WTC11 (cell line): ENCODE measurements at regions not wholly inside any gene's neighbourhood (a gene's known extent, or its start where the extent isn't known, plus 50 kb on each side); places are given as distances from the start of the nearest gene placed in this dataset.

ENCODE experiments used
- ATAC-seq: fragments of 200-7000 bp; cut with Tn5 transposase; 2 replicates; pipeline ENCODE4 v1.10.0; 2021; ENCODE audit warnings: mild to moderate bottlenecking, moderate library complexity
- CTCF ChIA-PET: fragments of 300-600 bp; sonication (Branson Sonifier 250); formaldehyde crosslinking; loops from one replicate; lab custom pipeline; 2021; ENCODE audit warnings: antibody characterized with exemption; lab: Charles Lee
- POLR2A ChIA-PET: fragments of 350-600 bp; sonication (Branson Sonifier 250); formaldehyde crosslinking; loops from one replicate; lab custom pipeline; 2021; ENCODE audit warnings: antibody characterized with exemption; lab: Charles Lee
- DNase-seq: peaks from one replicate; pipeline ENCODE4 v3.0.0; 2021; ENCODE audit warnings: low spot score
- H3K27ac Mint-ChIP-seq: 2 replicates; pipeline ENCODE4 v1.8.0; 2021; ENCODE audit warnings: mixed read lengths
- H3K27me3 Mint-ChIP-seq: 2 replicates; pipeline ENCODE4 v1.8.0; 2021; ENCODE audit warnings: low read depth, mild to moderate bottlenecking, moderate library complexity, mixed read lengths
- H3K36me3 Mint-ChIP-seq: 2 replicates; pipeline ENCODE4 v1.8.0; 2021; ENCODE audit warnings: mixed read lengths
- H3K4me1 Mint-ChIP-seq: 2 replicates; pipeline ENCODE4 v1.8.0; 2022; ENCODE audit warnings: mixed read lengths
- H3K4me3 Mint-ChIP-seq: 2 replicates; pipeline ENCODE4 v1.8.0; 2021; ENCODE audit warnings: mild to moderate bottlenecking, moderate library complexity, mixed read lengths
- H3K9me3 Mint-ChIP-seq: 2 replicates; pipeline ENCODE4 v1.8.0; 2021; ENCODE audit warnings: mixed read lengths
- CBFB ChIP-seq: sonication (generic); formaldehyde crosslinking; IDR thresholded peaks from 2 replicates; pipeline ENCODE4 v1.8.1; 2022; ENCODE audit warnings: mild to moderate bottlenecking, low read depth, missing genetic modification reagents
- KAT7 ChIP-seq: sonication (generic); formaldehyde crosslinking; IDR thresholded peaks from 2 replicates; pipeline ENCODE4 v1.8.1; 2023; ENCODE audit warnings: missing genetic modification reagents, mild to moderate bottlenecking, borderline replicate concordance
- MYBL2 ChIP-seq: sonication (generic); formaldehyde crosslinking; IDR thresholded peaks from 2 replicates; pipeline ENCODE4 v1.8.1; 2023; ENCODE audit warnings: mild to moderate bottlenecking, moderate library complexity, missing genetic modification reagents
- RORB ChIP-seq: fragments of 250-450 bp; sonication (Bioruptor Pico); IDR thresholded peaks from 2 replicates; pipeline ENCODE4 v1.9.0; 2021; ENCODE audit warnings: mild to moderate bottlenecking
- TCF7 ChIP-seq: sonication (generic); formaldehyde crosslinking; IDR thresholded peaks from 2 replicates; pipeline ENCODE4 v1.8.0; 2022; ENCODE audit warnings: mild to moderate bottlenecking, low read depth, missing genetic modification reagents, moderate library complexity
- TEAD4 ChIP-seq: sonication (generic); formaldehyde crosslinking; IDR thresholded peaks from 2 replicates; pipeline ENCODE4 v1.8.0; 2022; ENCODE audit warnings: mild to moderate bottlenecking, missing genetic modification reagents
- ZNF416 ChIP-seq: fragments of 250-450 bp; sonication (Bioruptor Pico); IDR thresholded peaks from 2 replicates; pipeline ENCODE4 v1.9.0; 2021; ENCODE audit warnings: mild to moderate bottlenecking, inconsistent platforms
- TF ChIP-seq, protein P1 (sequence below): sonication (generic); formaldehyde crosslinking; IDR thresholded peaks from 2 replicates; pipeline ENCODE4 v1.8.0; 2023; ENCODE audit warnings: missing genetic modification reagents, mild to moderate bottlenecking, borderline replicate concordance
- TF ChIP-seq, protein P2 (sequence below): sonication (generic); formaldehyde crosslinking; IDR thresholded peaks from 2 replicates; pipeline ENCODE4 v1.8.1; 2022; ENCODE audit warnings: mild to moderate bottlenecking, missing genetic modification reagents, moderate library complexity, borderline replicate concordance
- TF ChIP-seq, protein P3 (sequence below): fragments of 250-450 bp; sonication (Bioruptor Pico); IDR thresholded peaks from 2 replicates; pipeline ENCODE4 v1.9.0; 2021; ENCODE audit warnings: mild to moderate bottlenecking, borderline replicate concordance
- TF ChIP-seq, protein P4 (sequence below): sonication (generic); formaldehyde crosslinking; IDR thresholded peaks from 2 replicates; pipeline ENCODE4 v1.8.0; 2023; ENCODE audit warnings: missing genetic modification reagents
- TF ChIP-seq, protein P5 (sequence below): sonication (generic); formaldehyde crosslinking; IDR thresholded peaks from 2 replicates; pipeline ENCODE4 v1.8.1; 2022; ENCODE audit warnings: mild to moderate bottlenecking, moderate library complexity, missing genetic modification reagents
- TF ChIP-seq, protein P6 (sequence below): fragments of 250-450 bp; sonication (Bioruptor Pico); IDR thresholded peaks from 2 replicates; pipeline ENCODE4 v1.9.0; 2021; ENCODE audit warnings: mild to moderate bottlenecking
- TF ChIP-seq, protein P7 (sequence below): fragments of 250-450 bp; sonication (Bioruptor Pico); IDR thresholded peaks from 2 replicates; pipeline ENCODE4 v2.1.2; 2022; ENCODE audit warnings: mild to moderate bottlenecking, moderate library complexity
- TF ChIP-seq, protein P8 (sequence below): sonication (generic); formaldehyde crosslinking; IDR thresholded peaks from 2 replicates; pipeline ENCODE4 v1.8.0; 2022; ENCODE audit warnings: mild to moderate bottlenecking, missing genetic modification reagents
- TF ChIP-seq, protein P9 (sequence below): sonication (generic); formaldehyde crosslinking; IDR thresholded peaks from 2 replicates; pipeline ENCODE4 v1.8.1; 2023; ENCODE audit warnings: mild to moderate bottlenecking, missing genetic modification reagents, moderate library complexity

DNA sequence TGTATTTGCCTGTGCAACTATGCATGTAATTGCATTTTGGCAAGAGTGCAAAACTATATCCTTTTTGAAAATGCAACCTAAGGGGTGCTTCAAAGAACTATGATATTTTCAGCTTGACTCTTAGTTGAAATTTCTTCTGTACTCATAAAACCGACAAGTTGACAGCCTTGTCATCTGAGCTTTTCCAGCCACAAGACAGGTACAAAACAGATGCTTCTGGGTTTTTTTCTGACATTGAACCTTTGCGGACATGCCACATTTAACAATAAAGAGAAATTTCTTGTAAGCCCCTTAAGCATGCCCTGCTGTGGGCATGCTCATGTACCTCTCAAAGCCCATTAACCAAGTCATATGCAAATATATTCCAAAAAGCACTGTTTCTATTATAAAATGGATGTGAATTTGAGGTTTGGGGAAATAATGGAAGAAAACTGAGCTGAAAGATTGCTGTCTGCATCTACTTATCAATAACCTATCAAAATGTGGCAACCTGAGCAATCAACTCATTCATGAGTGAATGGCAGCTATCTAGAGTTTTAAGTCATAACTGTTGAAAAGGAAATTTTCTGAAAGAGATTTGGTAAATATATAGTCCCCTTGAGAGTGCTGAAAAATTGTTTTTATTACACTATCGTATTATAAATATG, 1117.0 kb upstream of the LRRTM3 start (continued):
- TF ChIP-seq, protein P1, sequence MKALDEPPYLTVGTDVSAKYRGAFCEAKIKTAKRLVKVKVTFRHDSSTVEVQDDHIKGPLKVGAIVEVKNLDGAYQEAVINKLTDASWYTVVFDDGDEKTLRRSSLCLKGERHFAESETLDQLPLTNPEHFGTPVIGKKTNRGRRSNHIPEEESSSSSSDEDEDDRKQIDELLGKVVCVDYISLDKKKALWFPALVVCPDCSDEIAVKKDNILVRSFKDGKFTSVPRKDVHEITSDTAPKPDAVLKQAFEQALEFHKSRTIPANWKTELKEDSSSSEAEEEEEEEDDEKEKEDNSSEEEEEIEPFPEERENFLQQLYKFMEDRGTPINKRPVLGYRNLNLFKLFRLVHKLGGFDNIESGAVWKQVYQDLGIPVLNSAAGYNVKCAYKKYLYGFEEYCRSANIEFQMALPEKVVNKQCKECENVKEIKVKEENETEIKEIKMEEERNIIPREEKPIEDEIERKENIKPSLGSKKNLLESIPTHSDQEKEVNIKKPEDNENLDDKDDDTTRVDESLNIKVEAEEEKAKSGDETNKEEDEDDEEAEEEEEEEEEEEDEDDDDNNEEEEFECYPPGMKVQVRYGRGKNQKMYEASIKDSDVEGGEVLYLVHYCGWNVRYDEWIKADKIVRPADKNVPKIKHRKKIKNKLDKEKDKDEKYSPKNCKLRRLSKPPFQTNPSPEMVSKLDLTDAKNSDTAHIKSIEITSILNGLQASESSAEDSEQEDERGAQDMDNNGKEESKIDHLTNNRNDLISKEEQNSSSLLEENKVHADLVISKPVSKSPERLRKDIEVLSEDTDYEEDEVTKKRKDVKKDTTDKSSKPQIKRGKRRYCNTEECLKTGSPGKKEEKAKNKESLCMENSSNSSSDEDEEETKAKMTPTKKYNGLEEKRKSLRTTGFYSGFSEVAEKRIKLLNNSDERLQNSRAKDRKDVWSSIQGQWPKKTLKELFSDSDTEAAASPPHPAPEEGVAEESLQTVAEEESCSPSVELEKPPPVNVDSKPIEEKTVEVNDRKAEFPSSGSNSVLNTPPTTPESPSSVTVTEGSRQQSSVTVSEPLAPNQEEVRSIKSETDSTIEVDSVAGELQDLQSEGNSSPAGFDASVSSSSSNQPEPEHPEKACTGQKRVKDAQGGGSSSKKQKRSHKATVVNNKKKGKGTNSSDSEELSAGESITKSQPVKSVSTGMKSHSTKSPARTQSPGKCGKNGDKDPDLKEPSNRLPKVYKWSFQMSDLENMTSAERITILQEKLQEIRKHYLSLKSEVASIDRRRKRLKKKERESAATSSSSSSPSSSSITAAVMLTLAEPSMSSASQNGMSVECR (CRISPR knock-in tag), result no peak
- TF ChIP-seq, protein P2, sequence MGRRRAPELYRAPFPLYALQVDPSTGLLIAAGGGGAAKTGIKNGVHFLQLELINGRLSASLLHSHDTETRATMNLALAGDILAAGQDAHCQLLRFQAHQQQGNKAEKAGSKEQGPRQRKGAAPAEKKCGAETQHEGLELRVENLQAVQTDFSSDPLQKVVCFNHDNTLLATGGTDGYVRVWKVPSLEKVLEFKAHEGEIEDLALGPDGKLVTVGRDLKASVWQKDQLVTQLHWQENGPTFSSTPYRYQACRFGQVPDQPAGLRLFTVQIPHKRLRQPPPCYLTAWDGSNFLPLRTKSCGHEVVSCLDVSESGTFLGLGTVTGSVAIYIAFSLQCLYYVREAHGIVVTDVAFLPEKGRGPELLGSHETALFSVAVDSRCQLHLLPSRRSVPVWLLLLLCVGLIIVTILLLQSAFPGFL (CRISPR knock-in tag), result no peak
- TF ChIP-seq, protein P3, sequence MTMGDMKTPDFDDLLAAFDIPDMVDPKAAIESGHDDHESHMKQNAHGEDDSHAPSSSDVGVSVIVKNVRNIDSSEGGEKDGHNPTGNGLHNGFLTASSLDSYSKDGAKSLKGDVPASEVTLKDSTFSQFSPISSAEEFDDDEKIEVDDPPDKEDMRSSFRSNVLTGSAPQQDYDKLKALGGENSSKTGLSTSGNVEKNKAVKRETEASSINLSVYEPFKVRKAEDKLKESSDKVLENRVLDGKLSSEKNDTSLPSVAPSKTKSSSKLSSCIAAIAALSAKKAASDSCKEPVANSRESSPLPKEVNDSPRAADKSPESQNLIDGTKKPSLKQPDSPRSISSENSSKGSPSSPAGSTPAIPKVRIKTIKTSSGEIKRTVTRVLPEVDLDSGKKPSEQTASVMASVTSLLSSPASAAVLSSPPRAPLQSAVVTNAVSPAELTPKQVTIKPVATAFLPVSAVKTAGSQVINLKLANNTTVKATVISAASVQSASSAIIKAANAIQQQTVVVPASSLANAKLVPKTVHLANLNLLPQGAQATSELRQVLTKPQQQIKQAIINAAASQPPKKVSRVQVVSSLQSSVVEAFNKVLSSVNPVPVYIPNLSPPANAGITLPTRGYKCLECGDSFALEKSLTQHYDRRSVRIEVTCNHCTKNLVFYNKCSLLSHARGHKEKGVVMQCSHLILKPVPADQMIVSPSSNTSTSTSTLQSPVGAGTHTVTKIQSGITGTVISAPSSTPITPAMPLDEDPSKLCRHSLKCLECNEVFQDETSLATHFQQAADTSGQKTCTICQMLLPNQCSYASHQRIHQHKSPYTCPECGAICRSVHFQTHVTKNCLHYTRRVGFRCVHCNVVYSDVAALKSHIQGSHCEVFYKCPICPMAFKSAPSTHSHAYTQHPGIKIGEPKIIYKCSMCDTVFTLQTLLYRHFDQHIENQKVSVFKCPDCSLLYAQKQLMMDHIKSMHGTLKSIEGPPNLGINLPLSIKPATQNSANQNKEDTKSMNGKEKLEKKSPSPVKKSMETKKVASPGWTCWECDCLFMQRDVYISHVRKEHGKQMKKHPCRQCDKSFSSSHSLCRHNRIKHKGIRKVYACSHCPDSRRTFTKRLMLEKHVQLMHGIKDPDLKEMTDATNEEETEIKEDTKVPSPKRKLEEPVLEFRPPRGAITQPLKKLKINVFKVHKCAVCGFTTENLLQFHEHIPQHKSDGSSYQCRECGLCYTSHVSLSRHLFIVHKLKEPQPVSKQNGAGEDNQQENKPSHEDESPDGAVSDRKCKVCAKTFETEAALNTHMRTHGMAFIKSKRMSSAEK, result no peak
- TF ChIP-seq, protein P4, sequence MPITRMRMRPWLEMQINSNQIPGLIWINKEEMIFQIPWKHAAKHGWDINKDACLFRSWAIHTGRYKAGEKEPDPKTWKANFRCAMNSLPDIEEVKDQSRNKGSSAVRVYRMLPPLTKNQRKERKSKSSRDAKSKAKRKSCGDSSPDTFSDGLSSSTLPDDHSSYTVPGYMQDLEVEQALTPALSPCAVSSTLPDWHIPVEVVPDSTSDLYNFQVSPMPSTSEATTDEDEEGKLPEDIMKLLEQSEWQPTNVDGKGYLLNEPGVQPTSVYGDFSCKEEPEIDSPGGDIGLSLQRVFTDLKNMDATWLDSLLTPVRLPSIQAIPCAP (CRISPR knock-in tag), result no peak
- TF ChIP-seq TEAD4 (CRISPR knock-in tag) (no peak), ZNF416 (CRISPR knock-in tag) (no peak)
- TF ChIP-seq, protein P5, sequence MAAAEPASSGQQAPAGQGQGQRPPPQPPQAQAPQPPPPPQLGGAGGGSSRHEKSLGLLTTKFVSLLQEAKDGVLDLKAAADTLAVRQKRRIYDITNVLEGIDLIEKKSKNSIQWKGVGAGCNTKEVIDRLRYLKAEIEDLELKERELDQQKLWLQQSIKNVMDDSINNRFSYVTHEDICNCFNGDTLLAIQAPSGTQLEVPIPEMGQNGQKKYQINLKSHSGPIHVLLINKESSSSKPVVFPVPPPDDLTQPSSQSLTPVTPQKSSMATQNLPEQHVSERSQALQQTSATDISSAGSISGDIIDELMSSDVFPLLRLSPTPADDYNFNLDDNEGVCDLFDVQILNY (CRISPR knock-in tag), result no peak
- TF ChIP-seq, protein P6, sequence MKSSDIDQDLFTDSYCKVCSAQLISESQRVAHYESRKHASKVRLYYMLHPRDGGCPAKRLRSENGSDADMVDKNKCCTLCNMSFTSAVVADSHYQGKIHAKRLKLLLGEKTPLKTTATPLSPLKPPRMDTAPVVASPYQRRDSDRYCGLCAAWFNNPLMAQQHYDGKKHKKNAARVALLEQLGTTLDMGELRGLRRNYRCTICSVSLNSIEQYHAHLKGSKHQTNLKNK, result no peak

DNA sequence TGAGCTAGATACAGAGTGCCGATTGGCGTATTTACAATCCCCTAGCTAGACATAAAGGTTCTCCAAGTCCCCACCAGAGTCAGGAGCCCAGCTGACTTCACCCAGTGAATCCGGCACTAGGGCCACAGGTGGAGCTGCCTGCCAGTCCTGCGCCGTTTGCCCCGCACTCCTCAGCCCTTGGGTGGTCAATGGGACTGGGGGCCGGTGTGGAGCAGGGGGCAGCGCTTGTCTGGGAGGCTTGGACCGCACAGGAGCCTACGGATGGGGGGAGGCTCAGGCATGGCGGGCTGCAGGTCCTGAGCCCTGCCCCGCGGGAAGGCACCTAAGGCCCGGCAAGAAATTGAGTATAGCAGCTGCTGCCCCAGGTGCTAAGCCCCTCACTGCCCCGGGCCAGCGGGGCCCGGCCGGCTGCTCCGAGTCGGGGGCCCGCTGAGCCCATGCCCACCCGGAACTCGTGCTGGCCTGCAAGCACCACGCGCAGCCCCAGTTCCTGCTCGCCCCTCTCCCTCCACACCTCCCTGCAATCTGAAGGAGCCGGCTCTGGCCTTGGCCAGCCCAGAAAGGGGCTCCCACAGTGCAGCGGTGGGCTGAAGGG, 1113.8 kb upstream of the LRRTM3 start:
- CTCF ChIA-PET, result no interaction called here
- Mint-ChIP-seq H3K27ac (no peak overlapping the region), H3K4me3 (no peak overlapping the region), H3K9me3 (peaks cover 15% of the 10 kb centered on the region), H3K27me3 (no peaks in the 10 kb centered on the region), H3K4me1 (peaks cover 16% of the 10 kb centered on the region), H3K36me3 (peaks cover 6% of the 10 kb centered on the region)
- ATAC-seq (no peak), DNase-seq (no peak)
- POLR2A ChIA-PET, result no interaction called here
- TF ChIP-seq, protein P5 (CRISPR knock-in tag), result no peak
- TF ChIP-seq RORB (CRISPR knock-in tag) (no peak), TCF7 (no peak), MYBL2 (CRISPR knock-in tag) (no peak), CBFB (CRISPR knock-in tag) (no peak), KAT7 (CRISPR knock-in tag) (no peak)
- TF ChIP-seq, protein P7, sequence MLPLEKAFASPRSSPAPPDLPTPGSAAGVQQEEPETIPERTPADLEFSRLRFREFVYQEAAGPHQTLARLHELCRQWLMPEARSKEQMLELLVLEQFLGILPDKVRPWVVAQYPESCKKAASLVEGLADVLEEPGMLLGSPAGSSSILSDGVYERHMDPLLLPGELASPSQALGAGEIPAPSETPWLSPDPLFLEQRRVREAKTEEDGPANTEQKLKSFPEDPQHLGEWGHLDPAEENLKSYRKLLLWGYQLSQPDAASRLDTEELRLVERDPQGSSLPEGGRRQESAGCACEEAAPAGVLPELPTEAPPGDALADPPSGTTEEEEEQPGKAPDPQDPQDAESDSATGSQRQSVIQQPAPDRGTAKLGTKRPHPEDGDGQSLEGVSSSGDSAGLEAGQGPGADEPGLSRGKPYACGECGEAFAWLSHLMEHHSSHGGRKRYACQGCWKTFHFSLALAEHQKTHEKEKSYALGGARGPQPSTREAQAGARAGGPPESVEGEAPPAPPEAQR, result no peak
- TF ChIP-seq, protein P8, sequence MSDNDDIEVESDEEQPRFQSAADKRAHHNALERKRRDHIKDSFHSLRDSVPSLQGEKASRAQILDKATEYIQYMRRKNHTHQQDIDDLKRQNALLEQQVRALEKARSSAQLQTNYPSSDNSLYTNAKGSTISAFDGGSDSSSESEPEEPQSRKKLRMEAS (CRISPR knock-in tag), result no peak
- TF ChIP-seq, protein P9, sequence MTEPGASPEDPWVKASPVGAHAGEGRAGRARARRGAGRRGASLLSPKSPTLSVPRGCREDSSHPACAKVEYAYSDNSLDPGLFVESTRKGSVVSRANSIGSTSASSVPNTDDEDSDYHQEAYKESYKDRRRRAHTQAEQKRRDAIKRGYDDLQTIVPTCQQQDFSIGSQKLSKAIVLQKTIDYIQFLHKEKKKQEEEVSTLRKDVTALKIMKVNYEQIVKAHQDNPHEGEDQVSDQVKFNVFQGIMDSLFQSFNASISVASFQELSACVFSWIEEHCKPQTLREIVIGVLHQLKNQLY (CRISPR knock-in tag), result no peak
